K562 (cell line): ENCODE measurements at regions not wholly inside any gene's neighbourhood (a gene's known extent, or its start where the extent isn't known, plus 50 kb on each side); places are given as distances from the start of the nearest gene placed in this dataset.

Source experiments
- ATF2 ChIP-seq: sonication (generic); formaldehyde crosslinking; IDR thresholded peaks from 2 replicates; pipeline ENCODE4 v1.8.1; 2022; ENCODE audit warnings: missing genetic modification reagents
- DPF2 ChIP-seq: fragments of 450-650 bp; IDR thresholded peaks from 2 replicates; pipeline ENCODE4 v1.6.1; 2016
- KDM5B ChIP-seq: fragments of 200-600 bp; sonication (generic); IDR thresholded peaks from 2 replicates; pipeline ENCODE4 v1.6.1; 2012; ENCODE audit warnings: low read depth, mild to moderate bottlenecking, moderate library complexity, low read length, control low read depth, inconsistent platforms; ENCODE audit not compliant: insufficient replicate concordance
- NR3C1 ChIP-seq: sonication (generic); formaldehyde crosslinking; IDR thresholded peaks from 2 replicates; pipeline ENCODE4 v1.8.1; 2022; ENCODE audit warnings: missing genetic modification reagents
- POLR3G ChIP-seq: IDR thresholded peaks from 2 replicates; pipeline ENCODE4 v1.6.1; 2011; ENCODE audit not compliant: insufficient read length, insufficient replicate concordance; ENCODE audit errors: extremely low read depth
- RBM39 ChIP-seq: fragments of 200-400 bp; formaldehyde crosslinking; optimal IDR thresholded peaks from 2 replicates; pipeline ENCODE3; 2018; ENCODE audit warnings: low read depth, low read length
- SMAD4 ChIP-seq: fragments of 250-450 bp; sonication (Bioruptor Pico); conservative IDR thresholded peaks from 2 replicates; pipeline ENCODE4 v1.8.0; 2021; ENCODE audit warnings: inconsistent platforms, mild to moderate bottlenecking, moderate library complexity
- TRIM25 ChIP-seq: fragments of 450-650 bp; IDR thresholded peaks from 2 replicates; pipeline ENCODE4 v1.7.0; 2016; ENCODE audit warnings: borderline replicate concordance
- TF ChIP-seq, protein P1 (sequence below): fragments of 450-650 bp; formaldehyde crosslinking; IDR thresholded peaks from 2 replicates; pipeline ENCODE4 v1.4.0; 2022; ENCODE audit warnings: missing genetic modification characterization
- TF ChIP-seq, protein P2 (sequence below): fragments of 450-650 bp; formaldehyde crosslinking; conservative IDR thresholded peaks from 2 replicates; pipeline ENCODE4 v1.4.0; 2022; ENCODE audit warnings: mild to moderate bottlenecking, missing genetic modification characterization

DNA sequence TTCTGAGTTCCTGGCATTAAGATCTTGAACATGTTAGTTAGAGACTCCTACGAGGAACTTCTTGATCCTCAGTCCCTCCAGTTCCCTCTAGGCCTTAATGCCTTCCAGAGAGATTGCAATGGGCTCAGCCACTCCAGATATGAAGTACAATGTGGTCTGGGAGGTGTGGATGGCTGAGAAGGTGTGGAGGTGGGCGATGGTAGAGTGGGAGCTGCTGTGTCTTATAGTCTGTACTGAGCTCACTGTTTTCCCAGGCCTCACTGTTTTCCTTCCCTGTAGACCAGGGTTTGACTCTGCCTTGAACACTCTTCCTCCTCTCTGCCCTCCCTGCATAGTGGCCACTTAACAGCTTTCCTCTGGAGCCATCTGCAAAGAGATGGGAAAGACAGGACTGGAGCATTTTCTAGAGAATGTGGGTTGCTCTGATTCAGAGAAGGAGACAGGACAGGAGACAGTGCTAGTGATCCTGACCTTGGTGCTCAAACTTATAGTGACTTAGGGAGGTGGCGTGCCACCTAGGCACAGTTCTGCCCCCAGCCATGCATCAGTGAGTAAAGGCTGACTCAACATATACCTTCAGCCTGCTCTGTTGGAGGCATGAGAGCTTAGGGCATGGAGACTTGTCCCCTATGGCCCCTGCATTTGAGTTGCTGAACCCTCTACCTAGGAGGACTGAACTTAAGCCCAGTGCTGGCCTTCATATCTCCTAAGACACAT, 129.7 kb downstream of the TDRD15 start (continued):
- no peak for TF ChIP-seq SMAD4 (CRISPR knock-in tag)
- no peak for TF ChIP-seq NR3C1 (CRISPR knock-in tag)
- no peak for TF ChIP-seq ATF2
- TF ChIP-seq DPF2 = no peak
- no peak for TF ChIP-seq TRIM25
- TF ChIP-seq, protein P1, sequence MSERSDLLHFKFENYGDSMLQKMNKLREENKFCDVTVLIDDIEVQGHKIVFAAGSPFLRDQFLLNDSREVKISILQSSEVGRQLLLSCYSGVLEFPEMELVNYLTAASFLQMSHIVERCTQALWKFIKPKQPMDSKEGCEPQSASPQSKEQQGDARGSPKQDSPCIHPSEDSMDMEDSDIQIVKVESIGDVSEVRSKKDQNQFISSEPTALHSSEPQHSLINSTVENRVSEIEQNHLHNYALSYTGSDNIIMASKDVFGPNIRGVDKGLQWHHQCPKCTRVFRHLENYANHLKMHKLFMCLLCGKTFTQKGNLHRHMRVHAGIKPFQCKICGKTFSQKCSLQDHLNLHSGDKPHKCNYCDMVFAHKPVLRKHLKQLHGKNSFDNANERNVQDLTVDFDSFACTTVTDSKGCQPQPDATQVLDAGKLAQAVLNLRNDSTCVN (CRISPR knock-in tag) = no peak
- TF ChIP-seq, protein P2, sequence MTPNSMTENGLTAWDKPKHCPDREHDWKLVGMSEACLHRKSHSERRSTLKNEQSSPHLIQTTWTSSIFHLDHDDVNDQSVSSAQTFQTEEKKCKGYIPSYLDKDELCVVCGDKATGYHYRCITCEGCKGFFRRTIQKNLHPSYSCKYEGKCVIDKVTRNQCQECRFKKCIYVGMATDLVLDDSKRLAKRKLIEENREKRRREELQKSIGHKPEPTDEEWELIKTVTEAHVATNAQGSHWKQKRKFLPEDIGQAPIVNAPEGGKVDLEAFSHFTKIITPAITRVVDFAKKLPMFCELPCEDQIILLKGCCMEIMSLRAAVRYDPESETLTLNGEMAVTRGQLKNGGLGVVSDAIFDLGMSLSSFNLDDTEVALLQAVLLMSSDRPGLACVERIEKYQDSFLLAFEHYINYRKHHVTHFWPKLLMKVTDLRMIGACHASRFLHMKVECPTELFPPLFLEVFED (CRISPR knock-in tag) = no peak
- no peak for TF ChIP-seq POLR3G
- no peak for TF ChIP-seq RBM39
- TF ChIP-seq KDM5B = no peak
